AG04450 (cell line): ENCODE measurements at regions not wholly inside any gene's neighbourhood (a gene's known extent, or its start where the extent isn't known, plus 50 kb on each side); places are given as distances from the start of the nearest gene placed in this dataset.

Source experiments
- CTCF ChIA-PET: fragments of 300-600, 350-600 bp; formaldehyde crosslinking; extraction: SDS; loops from one replicate; lab custom pipeline; 2022; ENCODE audit warnings: antibody characterized with exemption, inconsistent platforms; lab: Charles Lee
- POLR2A ChIA-PET: fragments of 350-600 bp; formaldehyde crosslinking; extraction: SDS; loops from one replicate; lab custom pipeline; 2021; ENCODE audit warnings: antibody characterized with exemption, inconsistent platforms; lab: Yijun Ruan, JAX
- DNase-seq: peaks from one replicate; pipeline ENCODE4 v3.0.0-alpha.2; 2011; ENCODE audit warnings: low read depth, low spot score
- H3K27ac ChIP-seq: one replicate; pipeline ENCODE4 v1.5.1; 2012; ENCODE audit warnings: low read depth, low read length, control low read depth
- H3K27me3 ChIP-seq: one replicate; pipeline ENCODE4 v1.6.0; 2012; ENCODE audit warnings: low read length; ENCODE audit not compliant: control insufficient read depth, insufficient read depth
- H3K4me3 ChIP-seq: 2 replicates; pipeline ENCODE4 v1.5.1; 2011; ENCODE audit warnings: mild to moderate bottlenecking, low read depth, low read length, control low read depth
- H3K9me3 ChIP-seq: 2 replicates; pipeline ENCODE4 v1.5.1; 2012; ENCODE audit warnings: low read length; ENCODE audit not compliant: control insufficient read depth, insufficient read depth
- CTCF ChIP-seq: IDR thresholded peaks from 2 replicates; pipeline ENCODE4 v1.5.1; 2011; ENCODE audit warnings: low read depth, low read length, control low read depth, inconsistent platforms

- TF ChIP-seq CTCF = no peak
- Histone ChIP-seq H3K27ac (peak overlapping the region; percentile 95), H3K27me3 (no peaks in the 10 kb centered on the region), H3K4me3 (no peak overlapping the region), H3K9me3 (peaks cover 15% of the 10 kb centered on the region)
- ChIA-PET CTCF (interaction anchor here (1.2 to 2.5 kb wide), 3 partner anchors 17 to 39 kb away, joined by 3 to 10 read pairs (median 6); no protein-coding TSS in a partner anchor), POLR2A (interaction anchor here (0.8 to 2.1 kb wide), 3 partner anchors 8 to 31 kb away, joined by 4 to 8 read pairs (median 4); no protein-coding TSS in a partner anchor)
- DNase-seq = peak; percentile 81
Measured at GRCh38 chr12:124419292-124420040, 124.6 kb downstream of the RFLNA start.

- H3K4me3 ChIP-seq = no peak overlapping the region
- ChIA-PET CTCF (interaction anchor here (1.2 to 2.5 kb wide), 3 partner anchors 16 to 38 kb away, joined by 3 to 10 read pairs (median 6); no protein-coding TSS in a partner anchor), POLR2A (interaction anchor here (0.8 to 2.1 kb wide), 2 partner anchors 28 to 30 kb away, joined by 4 to 8 read pairs; no protein-coding TSS in a partner anchor)
- TF ChIP-seq CTCF = no peak
- H3K9me3 ChIP-seq = peaks cover 15% of the 10 kb centered on the region
- DNase-seq = no peak
- peak overlapping the region; percentile 95 for H3K27ac ChIP-seq
- no peaks in the 10 kb centered on the region for H3K27me3 ChIP-seq
Measured at GRCh38 chr12:124418791-124419190, 123.9 kb downstream of the RFLNA start.

- POLR2A ChIA-PET = interaction anchor here (2.1 kb wide), 1 partner anchor 29 kb away, joined by 8 read pairs; no protein-coding TSS in a partner anchor
- CTCF ChIA-PET = interaction anchor here (2.0 to 2.5 kb wide), 2 partner anchors 19 to 38 kb away, joined by 6 to 10 read pairs; no protein-coding TSS in a partner anchor
- H3K9me3 ChIP-seq = peaks cover 15% of the 10 kb centered on the region
Measured at GRCh38 chr12:124418156-124418555, 123.3 kb downstream of the RFLNA start.

GRCh38 chr12:124416516-124417395 is 121.9 kb downstream of the RFLNA start:
- Histone ChIP-seq H3K4me3 (no peak overlapping the region), H3K9me3 (peaks cover 15% of the 10 kb centered on the region), H3K27ac (no peak overlapping the region), H3K27me3 (no peaks in the 10 kb centered on the region)
- no peak for TF ChIP-seq CTCF
- POLR2A ChIA-PET = interaction anchor here (0.8 to 1.2 kb wide), 2 partner anchors 12 to 50 kb away, joined by 3 to 5 read pairs; no protein-coding TSS in a partner anchor
- CTCF ChIA-PET = interaction anchor here (0.9 kb wide), 1 partner anchor 16 kb away, joined by 3 read pairs; no protein-coding TSS in a partner anchor
- no peak for DNase-seq

More at GRCh38 chr12:124418156-124418555, 123.3 kb downstream of the RFLNA start:
- Histone ChIP-seq H3K4me3 (no peak overlapping the region), H3K27ac (no peak overlapping the region), H3K27me3 (no peaks in the 10 kb centered on the region)
- DNase-seq = no peak
- TF ChIP-seq CTCF = no peak
